ENCODE measurements at regions not wholly inside any gene's neighbourhood (a gene's known extent, or its start where the extent isn't known, plus 50 kb on each side); places are given as distances from the start of the nearest gene placed in this dataset.

- H3K9me3 ChIP-seq (ENCODE audit: control insufficient read depth in 3 of 3, low read length in 3 of 3), result peaks cover 3 to 5% (median 3%) of the 10 kb centered on the region in 3 donors
- no peak overlapping the region for H3K9ac ChIP-seq (ENCODE audit: low read depth in 1 of 3, low read length in 3 of 3)
- no peak overlapping the region for H3K27ac ChIP-seq (ENCODE audit: low read depth, low read length)
- no peaks in the 10 kb centered on the region for H3K36me3 ChIP-seq (ENCODE audit: control insufficient read depth in 3 of 3, insufficient read depth in 3 of 3, low read length in 3 of 3)
- no peaks in the 10 kb centered on the region for H3K27me3 ChIP-seq (ENCODE audit: control insufficient read depth in 3 of 3, insufficient read depth in 3 of 3, low read length in 3 of 3)
- no peak overlapping the region for H3K4me3 ChIP-seq (ENCODE audit: low read length in 3 of 3)
- H3K4me1 ChIP-seq (ENCODE audit: control insufficient read depth in 3 of 3, insufficient read depth in 3 of 3, low read length in 3 of 3), result no peaks in the 10 kb centered on the region
Measured at GRCh38 chr15:70302360-70302759, 204.6 kb upstream of the TLE3 start.

DNA sequence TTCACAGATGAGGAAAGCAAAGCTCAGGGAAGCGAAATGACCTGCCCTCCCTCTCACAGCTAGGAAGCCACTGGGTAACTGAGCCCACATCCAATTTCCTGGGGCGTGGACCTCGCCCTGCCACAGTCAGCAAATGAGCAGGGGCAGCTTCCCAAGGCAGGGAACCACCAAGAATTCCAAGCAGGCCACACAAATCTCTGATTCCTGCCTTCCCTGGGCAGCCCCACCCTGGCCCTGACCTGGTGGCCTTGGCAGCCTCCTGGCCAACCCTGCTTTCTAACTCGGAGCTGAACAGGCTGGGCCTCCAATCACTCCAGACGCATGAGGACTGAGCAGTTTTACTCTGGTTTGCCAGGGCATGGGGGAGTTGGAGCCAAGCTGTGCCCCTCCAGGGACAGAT lies 203.7 kb upstream of the TLE3 start:
- no peaks in the 10 kb centered on the region for H3K27me3 ChIP-seq (ENCODE audit: control insufficient read depth in 3 of 3, insufficient read depth in 3 of 3, low read length in 3 of 3)
- no peaks in the 10 kb centered on the region for H3K36me3 ChIP-seq (ENCODE audit: control insufficient read depth in 3 of 3, insufficient read depth in 3 of 3, low read length in 3 of 3)
- H3K27ac ChIP-seq (ENCODE audit: low read depth, low read length), result no peak overlapping the region
- no peak overlapping the region for H3K9ac ChIP-seq (ENCODE audit: low read depth in 1 of 3, low read length in 3 of 3)
- peaks cover 3 to 5% (median 3%) of the 10 kb centered on the region in 3 donors for H3K9me3 ChIP-seq (ENCODE audit: control insufficient read depth in 3 of 3, low read length in 3 of 3)
- no peaks in the 10 kb centered on the region for H3K4me1 ChIP-seq (ENCODE audit: control insufficient read depth in 3 of 3, insufficient read depth in 3 of 3, low read length in 3 of 3)
- H3K4me3 ChIP-seq (ENCODE audit: low read length in 3 of 3), result no peak overlapping the region

DNA sequence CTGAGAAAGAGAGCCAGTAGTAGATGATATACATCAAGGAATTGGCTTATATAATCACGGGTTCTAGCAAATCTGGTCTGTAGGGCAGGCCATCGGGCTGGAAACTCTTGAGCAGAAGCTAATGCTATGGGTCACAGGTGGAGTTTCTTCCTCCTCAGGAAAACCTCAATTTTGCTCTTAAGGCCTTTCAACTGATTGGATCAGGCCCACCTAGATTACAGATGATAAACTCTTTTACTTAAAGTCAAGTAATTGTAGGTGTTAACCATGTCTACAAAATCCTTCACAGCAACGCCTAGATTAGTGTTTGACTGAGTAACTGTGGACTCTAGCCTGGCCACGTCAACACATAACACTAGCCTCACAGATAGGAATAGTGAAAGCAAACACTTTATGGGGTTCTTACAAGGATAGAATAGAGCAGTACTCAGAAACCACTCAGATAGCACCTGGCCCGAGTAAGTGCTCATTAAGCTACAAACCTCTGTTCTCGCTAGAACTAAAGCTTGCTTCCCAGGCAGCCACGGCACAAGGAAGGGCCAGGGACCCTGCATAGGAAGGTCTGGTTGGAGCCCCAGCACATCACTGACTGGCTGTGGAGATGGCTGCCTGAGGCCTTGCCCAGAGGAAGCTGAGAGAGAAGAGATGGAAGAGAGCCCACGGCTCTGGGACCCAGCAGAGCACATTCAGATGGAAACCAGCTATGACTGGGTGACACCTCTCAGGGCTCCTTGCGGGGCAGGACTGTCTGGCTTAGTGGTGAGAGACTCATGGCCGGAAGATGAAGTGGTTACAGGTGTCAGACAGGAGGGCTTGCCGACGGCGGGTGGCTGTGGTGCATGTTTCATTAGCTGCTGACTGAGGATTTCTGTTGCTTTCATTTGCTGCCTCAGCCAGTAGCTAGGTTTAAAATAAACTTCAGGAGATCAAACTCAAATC lies 202.5 kb upstream of the TLE3 start:
- H3K36me3 ChIP-seq (ENCODE audit: control insufficient read depth in 3 of 3, insufficient read depth in 3 of 3, low read length in 3 of 3), result no peaks in the 10 kb centered on the region
- H3K27me3 ChIP-seq (ENCODE audit: control insufficient read depth in 3 of 3, insufficient read depth in 3 of 3, low read length in 3 of 3), result no peaks in the 10 kb centered on the region
- H3K4me1 ChIP-seq (ENCODE audit: control insufficient read depth in 3 of 3, insufficient read depth in 3 of 3, low read length in 3 of 3), result no peaks in the 10 kb centered on the region
- no peak overlapping the region for H3K9ac ChIP-seq (ENCODE audit: low read depth in 1 of 3, low read length in 3 of 3)
- no peak overlapping the region for H3K27ac ChIP-seq (ENCODE audit: low read depth, low read length)
- peaks cover 3 to 5% (median 3%) of the 10 kb centered on the region in 3 donors for H3K9me3 ChIP-seq (ENCODE audit: control insufficient read depth in 3 of 3, low read length in 3 of 3)
- no peak overlapping the region for H3K4me3 ChIP-seq (ENCODE audit: low read length in 3 of 3)

DNA sequence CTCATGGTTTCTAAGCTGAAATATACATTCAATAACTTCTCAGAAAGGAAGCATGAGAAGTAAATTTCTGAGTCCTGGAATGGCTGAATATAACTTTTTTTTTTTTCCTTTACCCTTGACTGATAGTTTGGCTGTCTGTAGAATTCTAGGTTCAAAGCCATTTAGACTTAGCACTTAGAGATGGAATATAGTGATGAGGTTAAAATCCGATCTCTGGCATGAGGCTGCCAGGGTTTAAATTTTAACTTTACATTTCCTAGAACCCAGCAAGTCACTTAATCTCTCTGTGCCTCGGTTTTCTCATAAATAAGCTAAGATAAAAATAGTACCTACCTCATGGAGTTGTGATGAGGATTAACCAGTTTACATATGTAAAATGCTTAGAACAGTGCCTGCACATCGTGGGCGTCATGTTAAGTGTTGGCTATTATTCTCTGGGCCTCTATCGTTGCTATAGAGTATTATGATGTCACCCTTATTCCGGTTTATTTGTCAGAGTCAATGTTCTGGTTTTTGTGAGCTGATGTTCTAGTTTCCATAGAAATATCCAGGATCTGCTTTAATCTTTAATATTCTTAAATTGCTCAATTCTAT lies 199.8 kb upstream of the TLE3 start:
- H3K4me3 ChIP-seq (ENCODE audit: low read length in 3 of 3), result no peak overlapping the region
- no peaks in the 10 kb centered on the region for H3K36me3 ChIP-seq (ENCODE audit: control insufficient read depth in 3 of 3, insufficient read depth in 3 of 3, low read length in 3 of 3)
- H3K9me3 ChIP-seq (ENCODE audit: control insufficient read depth in 3 of 3, low read length in 3 of 3), result no peaks in the 10 kb centered on the region
- no peaks in the 10 kb centered on the region for H3K27me3 ChIP-seq (ENCODE audit: control insufficient read depth in 3 of 3, insufficient read depth in 3 of 3, low read length in 3 of 3)
- H3K9ac ChIP-seq (ENCODE audit: low read depth in 1 of 3, low read length in 3 of 3), result no peak overlapping the region
- H3K4me1 ChIP-seq (ENCODE audit: control insufficient read depth in 3 of 3, insufficient read depth in 3 of 3, low read length in 3 of 3), result no peaks in the 10 kb centered on the region
- H3K27ac ChIP-seq (ENCODE audit: low read depth, low read length), result no peak overlapping the region

DNA sequence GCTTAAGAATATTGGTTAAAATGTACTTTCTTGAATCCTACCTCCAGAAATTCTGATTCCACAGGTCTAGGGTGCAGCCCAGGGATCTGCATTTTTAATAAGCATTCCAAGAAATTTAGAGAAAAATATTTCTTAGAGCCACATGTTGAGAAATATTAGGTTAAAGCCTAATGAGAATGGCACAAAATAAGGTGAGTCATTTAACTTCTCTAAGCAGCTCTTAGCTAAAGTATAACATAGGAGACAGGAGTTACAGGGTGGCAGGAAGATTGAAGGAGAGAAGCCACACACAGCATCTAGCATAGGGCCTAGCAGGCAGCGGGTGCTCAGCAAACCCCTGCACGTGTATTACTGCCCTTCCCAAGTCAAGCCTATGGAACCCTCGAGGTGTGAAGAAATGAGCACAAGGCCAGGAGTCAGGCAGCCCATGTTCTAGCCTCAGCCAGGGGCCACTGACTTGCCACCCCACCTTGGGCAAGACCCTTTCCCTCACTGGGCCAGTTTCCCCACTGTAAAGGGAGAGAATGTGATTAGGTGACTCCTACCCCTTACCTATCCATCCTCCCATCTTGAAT lies 197.1 kb upstream of the TLE3 start:
- no peaks in the 10 kb centered on the region for H3K36me3 ChIP-seq (ENCODE audit: control insufficient read depth in 3 of 3, insufficient read depth in 3 of 3, low read length in 3 of 3)
- H3K9ac ChIP-seq (ENCODE audit: low read depth in 1 of 3, low read length in 3 of 3), result no peak overlapping the region
- no peak overlapping the region for H3K27ac ChIP-seq (ENCODE audit: low read depth, low read length)
- H3K9me3 ChIP-seq (ENCODE audit: control insufficient read depth in 3 of 3, low read length in 3 of 3), result no peaks in the 10 kb centered on the region
- H3K27me3 ChIP-seq (ENCODE audit: control insufficient read depth in 3 of 3, insufficient read depth in 3 of 3, low read length in 3 of 3), result no peaks in the 10 kb centered on the region
- H3K4me3 ChIP-seq (ENCODE audit: low read length in 3 of 3), result no peak overlapping the region
- H3K4me1 ChIP-seq (ENCODE audit: control insufficient read depth in 3 of 3, insufficient read depth in 3 of 3, low read length in 3 of 3), result peaks cover 0 to 6% (median 2%) of the 10 kb centered on the region in 3 donors

DNA sequence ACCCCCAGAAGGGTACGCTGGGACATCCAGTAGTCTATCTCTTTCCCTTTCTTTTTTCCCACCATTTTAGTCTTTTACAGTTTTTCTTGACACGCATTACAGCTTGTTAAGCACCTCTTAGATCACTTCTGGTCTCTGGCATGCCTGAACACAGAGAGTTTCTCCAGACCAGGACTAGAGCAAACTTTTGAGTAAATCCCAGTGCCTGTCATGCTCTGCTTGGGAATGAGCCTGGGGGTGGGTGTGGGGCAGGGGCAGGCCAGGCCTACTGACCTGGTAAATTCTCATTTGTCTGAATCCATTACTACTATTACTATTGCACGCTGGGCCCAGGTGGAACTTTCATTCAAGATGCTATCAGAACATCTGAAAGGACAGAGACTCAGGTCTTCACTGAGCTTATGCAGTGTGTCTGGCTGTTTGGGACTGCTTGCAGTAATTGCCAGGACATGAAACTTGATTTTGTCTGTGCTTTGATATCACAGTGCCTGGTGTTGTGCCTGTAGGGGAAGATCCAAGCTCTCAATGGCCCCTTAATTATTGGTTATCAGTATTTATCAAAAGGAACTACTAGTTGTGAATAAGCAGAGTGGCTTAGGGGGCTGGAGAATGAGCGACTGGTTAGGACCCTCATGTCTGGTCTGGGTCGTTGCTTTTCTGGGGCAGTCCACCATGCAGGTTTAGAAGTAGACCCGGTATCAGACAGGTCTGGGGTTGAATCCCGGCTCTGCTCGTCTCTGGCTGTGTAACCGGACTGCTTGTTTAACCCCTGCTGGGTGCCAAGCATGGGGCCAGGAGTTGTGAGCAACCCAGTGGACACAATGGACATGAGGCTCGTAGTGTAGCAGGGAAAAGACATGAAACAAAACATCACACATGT lies 196.1 kb upstream of the TLE3 start:
- Histone ChIP-seq H3K4me1 (ENCODE audit: control insufficient read depth in 3 of 3, insufficient read depth in 3 of 3, low read length in 3 of 3) (peaks cover 0 to 10% (median 9%) of the 10 kb centered on the region in 3 donors), H3K36me3 (ENCODE audit: control insufficient read depth in 3 of 3, insufficient read depth in 3 of 3, low read length in 3 of 3) (no peaks in the 10 kb centered on the region), H3K27ac (ENCODE audit: low read depth, low read length) (no peak overlapping the region), H3K27me3 (ENCODE audit: control insufficient read depth in 3 of 3, insufficient read depth in 3 of 3, low read length in 3 of 3) (no peaks in the 10 kb centered on the region), H3K4me3 (ENCODE audit: low read length in 3 of 3) (no peak overlapping the region), H3K9me3 (ENCODE audit: control insufficient read depth in 3 of 3, low read length in 3 of 3) (no peaks in the 10 kb centered on the region), H3K9ac (ENCODE audit: low read depth in 1 of 3, low read length in 3 of 3) (no peak overlapping the region)

GRCh38 chr15:70293138-70293537 lies 195.4 kb upstream of the TLE3 start:
- Histone ChIP-seq H3K4me1 (ENCODE audit: control insufficient read depth in 3 of 3, insufficient read depth in 3 of 3, low read length in 3 of 3) (peaks cover 0 to 10% (median 9%) of the 10 kb centered on the region in 3 donors), H3K27ac (ENCODE audit: low read depth, low read length) (no peak overlapping the region), H3K27me3 (ENCODE audit: control insufficient read depth in 3 of 3, insufficient read depth in 3 of 3, low read length in 3 of 3) (no peaks in the 10 kb centered on the region), H3K36me3 (ENCODE audit: control insufficient read depth in 3 of 3, insufficient read depth in 3 of 3, low read length in 3 of 3) (no peaks in the 10 kb centered on the region), H3K9ac (ENCODE audit: low read depth in 1 of 3, low read length in 3 of 3) (no peak overlapping the region), H3K9me3 (ENCODE audit: control insufficient read depth in 3 of 3, low read length in 3 of 3) (no peaks in the 10 kb centered on the region), H3K4me3 (ENCODE audit: low read length in 3 of 3) (no peak overlapping the region)

DNA sequence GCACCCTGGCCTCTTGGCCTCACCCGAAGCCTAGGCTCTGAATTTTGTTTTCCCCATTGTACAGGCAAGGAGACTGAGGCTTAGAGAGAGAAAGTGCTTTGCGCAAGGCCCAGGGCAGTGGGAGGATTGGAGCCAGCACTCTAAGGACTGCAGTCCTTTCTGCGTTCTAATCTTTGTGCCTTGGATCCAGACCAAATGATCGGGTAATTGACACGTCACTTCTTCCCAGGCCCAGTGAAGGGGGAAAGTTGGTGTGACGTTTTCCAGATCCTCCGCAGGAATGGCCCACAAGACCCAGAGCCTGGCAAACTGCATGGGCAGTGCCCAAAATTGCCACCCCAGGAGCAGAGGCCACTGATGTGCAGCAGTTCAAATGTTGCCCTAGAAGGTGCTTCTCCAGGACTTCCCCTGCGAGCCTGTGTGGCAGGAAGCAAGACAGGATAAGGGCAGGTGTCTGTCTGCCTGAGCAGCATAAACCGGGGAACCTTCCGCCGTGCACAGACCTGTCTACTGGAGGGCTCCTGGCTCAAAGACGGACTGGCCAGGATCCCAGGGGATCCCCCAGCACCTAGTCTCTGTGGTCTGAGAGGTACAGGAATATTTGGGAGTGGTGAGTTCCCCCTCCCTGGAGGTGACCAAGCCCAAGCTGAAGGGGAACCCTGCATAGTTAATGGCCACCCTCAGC lies 194.5 kb upstream of the TLE3 start:
- Histone ChIP-seq H3K27me3 (ENCODE audit: control insufficient read depth in 3 of 3, insufficient read depth in 3 of 3, low read length in 3 of 3) (no peaks in the 10 kb centered on the region), H3K9me3 (ENCODE audit: control insufficient read depth in 3 of 3, low read length in 3 of 3) (no peaks in the 10 kb centered on the region), H3K27ac (ENCODE audit: low read depth, low read length) (no peak overlapping the region)

DNA sequence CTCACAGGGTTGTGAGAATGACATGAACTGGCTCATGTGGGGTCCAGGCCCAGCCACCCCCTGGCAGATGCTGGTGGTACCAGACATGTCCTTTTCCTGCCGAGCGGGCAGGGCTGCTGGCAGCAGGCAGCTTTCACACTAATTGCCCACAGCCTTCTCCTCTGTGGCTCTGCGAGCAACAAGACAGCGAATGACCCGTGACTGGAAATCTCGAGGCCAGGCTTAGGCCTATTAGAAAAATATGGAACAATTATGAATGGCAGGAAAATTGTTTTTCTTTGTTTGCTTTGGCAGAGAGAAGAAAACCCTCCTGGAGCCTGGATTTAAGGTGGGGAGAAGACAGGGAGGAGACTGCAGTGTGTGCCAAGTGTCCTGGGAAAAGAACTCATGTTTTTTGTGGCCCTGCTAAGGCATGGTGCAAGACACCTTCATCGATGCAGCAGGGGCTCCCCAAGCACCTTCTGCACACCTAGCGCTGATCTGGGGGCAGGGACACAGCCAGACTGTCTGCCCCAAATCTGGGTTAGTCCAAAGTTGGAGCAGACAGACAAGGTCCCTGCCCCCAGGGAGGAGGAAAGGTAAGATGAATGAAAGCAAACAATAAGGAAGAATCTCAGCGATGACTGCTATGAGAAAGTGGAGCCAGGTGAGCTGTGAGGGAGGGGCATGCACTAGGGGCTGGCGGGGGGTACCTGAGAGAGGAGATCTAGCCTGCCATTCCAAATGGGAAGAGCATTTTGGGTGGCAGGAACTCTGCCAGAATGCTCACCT lies 193.8 kb upstream of the TLE3 start:
- H3K4me3 ChIP-seq (ENCODE audit: low read length in 3 of 3), result no peak overlapping the region
- no peaks in the 10 kb centered on the region for H3K27me3 ChIP-seq (ENCODE audit: control insufficient read depth in 3 of 3, insufficient read depth in 3 of 3, low read length in 3 of 3)
- no peak overlapping the region for H3K9ac ChIP-seq (ENCODE audit: low read depth in 1 of 3, low read length in 3 of 3)
- no peak overlapping the region for H3K27ac ChIP-seq (ENCODE audit: low read depth, low read length)
- no peaks in the 10 kb centered on the region for H3K9me3 ChIP-seq (ENCODE audit: control insufficient read depth in 3 of 3, low read length in 3 of 3)
- H3K4me1 ChIP-seq (ENCODE audit: control insufficient read depth in 3 of 3, insufficient read depth in 3 of 3, low read length in 3 of 3), result peaks cover 0 to 10% (median 9%) of the 10 kb centered on the region in 3 donors
- H3K36me3 ChIP-seq (ENCODE audit: control insufficient read depth in 3 of 3, insufficient read depth in 3 of 3, low read length in 3 of 3), result no peaks in the 10 kb centered on the region

More for the DNA sequence above, 194.5 kb upstream of the TLE3 start:
- peaks cover 0 to 10% (median 9%) of the 10 kb centered on the region in 3 donors for H3K4me1 ChIP-seq (ENCODE audit: control insufficient read depth in 3 of 3, insufficient read depth in 3 of 3, low read length in 3 of 3)
- H3K4me3 ChIP-seq (ENCODE audit: low read length in 3 of 3), result no peak overlapping the region
- H3K36me3 ChIP-seq (ENCODE audit: control insufficient read depth in 3 of 3, insufficient read depth in 3 of 3, low read length in 3 of 3), result no peaks in the 10 kb centered on the region
- no peak overlapping the region for H3K9ac ChIP-seq (ENCODE audit: low read depth in 1 of 3, low read length in 3 of 3)

Data from skeletal muscle tissue (tissue), 3 donors.